HepG2 (cell line): ENCODE measurements at regions not wholly inside any gene's neighbourhood (a gene's known extent, or its start where the extent isn't known, plus 50 kb on each side); places are given as distances from the start of the nearest gene placed in this dataset.

Source experiments
- ATAC-seq: fragments of 200-7000 bp; cut with Tn5 transposase; 3 replicates; pipeline ENCODE4 v1.9.1; 2020; ENCODE audit warnings: mild to moderate bottlenecking, moderate library complexity
- BruUV-seq: library from RNA; stranded (reverse); fragments of 400-500 nt; replicated peaks from 2 replicates; lab custom pipeline; 2021; lab: Mats Ljungman, UMichigan
- CTCF ChIA-PET: fragments of 300-600 bp; formaldehyde crosslinking; extraction: SDS; loops from one replicate; lab custom pipeline; 2021; ENCODE audit warnings: low total read pairs, inconsistent platforms, low intra/inter-chr PET ratio; lab: Yijun Ruan, JAX
- POLR2A ChIA-PET: fragments of 350-600 bp; sonication (Branson Sonifier 250); formaldehyde crosslinking; loops from one replicate; lab custom pipeline; 2020; ENCODE audit warnings: antibody characterized with exemption, inconsistent platforms; lab: Yijun Ruan, JAX
- DNase-seq: peaks from one replicate; pipeline ENCODE4 v3.0.0-alpha.2; 2015; ENCODE audit warnings: low spot score
- FAIRE-seq: peaks from 3 replicates; lab custom pipeline; 2011; peaks lifted over from hg19 to GRCh38; lab: Jason Lieb, UNC
- H2AFZ ChIP-seq: one replicate; pipeline ENCODE4 v1.6.1; 2011; ENCODE audit warnings: low read length, inconsistent platforms
- H3K27ac ChIP-seq: fragments of 300-600 bp; 3 replicates; pipeline ENCODE4 v1.8.0; 2011; ENCODE audit warnings: mixed run types, mild to moderate bottlenecking, mixed read lengths, low read length, inconsistent platforms; ENCODE audit not compliant: insufficient read depth; ENCODE audit errors: extremely low read length
- H3K27me3 ChIP-seq, 2 experiments: fragments of 200-600 bp in 1 of 2; 2 replicates in 1 of 2; 3 replicates in 1 of 2; pipeline versions ENCODE4 v1.6.0 to v1.8.0; 2011; ENCODE audit warnings: low read length in 2 of 2, mild to moderate bottlenecking in 2 of 2, moderate library complexity in 2 of 2, inconsistent platforms in 1 of 2; ENCODE audit not compliant: insufficient read depth in 2 of 2, control insufficient read depth in 1 of 2
- H3K36me3 ChIP-seq, 2 experiments: fragments of 200-600 bp in 1 of 2; replicated peaks in 1 of 2; 2 replicates in 1 of 2; 3 replicates in 1 of 2; pipeline versions ENCODE4 v1.5.1 to v1.8.0; 2011; ENCODE audit warnings: low read length in 2 of 2, inconsistent platforms in 1 of 2; ENCODE audit not compliant: insufficient read depth in 2 of 2, control insufficient read depth in 1 of 2
- H3K4me1 ChIP-seq: 2 replicates; pipeline ENCODE4 v1.5.1; 2012; ENCODE audit warnings: low read length, inconsistent platforms; ENCODE audit not compliant: insufficient read depth
- H3K4me2 ChIP-seq: 2 replicates; pipeline ENCODE4 v1.6.0; 2011; ENCODE audit warnings: low read depth, low read length, inconsistent platforms
- H3K4me3 ChIP-seq, 3 experiments: fragments of 200-600 bp in 1 of 3; sonication (generic), shearing (Covaris generic) in 1 of 3; replicated peaks in 1 of 3; 2 replicates each; pipeline ENCODE4 v1.5.1; 2011 to 2016; ENCODE audit warnings: low read length in 3 of 3, inconsistent platforms in 2 of 3, low read depth in 2 of 3, mild to moderate bottlenecking in 2 of 3, control low read depth in 1 of 3, mixed read lengths in 1 of 3; ENCODE audit not compliant: insufficient read depth in 1 of 3
- H3K79me2 ChIP-seq: one replicate; pipeline ENCODE4 v1.6.1; 2011; ENCODE audit warnings: low read length, inconsistent platforms; ENCODE audit not compliant: insufficient read depth
- H3K9ac ChIP-seq: 2 replicates; pipeline ENCODE4 v1.6.0; 2011; ENCODE audit warnings: mild to moderate bottlenecking, low read depth, low read length, inconsistent platforms; ENCODE audit not compliant: insufficient read depth
- H3K9me3 ChIP-seq: 2 replicates; pipeline ENCODE4 v1.5.1; 2012; ENCODE audit warnings: mild to moderate bottlenecking, low read length
- H4K20me1 ChIP-seq: 2 replicates; pipeline ENCODE4 v1.6.0; 2011; ENCODE audit warnings: inconsistent platforms, mild to moderate bottlenecking, low read length, moderate library complexity; ENCODE audit not compliant: insufficient read depth
- ELF4 ChIP-seq: sonication (generic); formaldehyde crosslinking; IDR thresholded peaks from 2 replicates; pipeline ENCODE4 v1.5.0; 2020; ENCODE audit warnings: missing genetic modification reagents, mild to moderate bottlenecking, moderate library complexity, borderline replicate concordance
- GABPA ChIP-seq, 2 experiments: IDR thresholded peaks; 2 replicates each; pipeline ENCODE4 v1.6.1; 2011 to 2016; ENCODE audit warnings: low read depth in 2 of 2, low read length in 1 of 2, missing biosample characterization in 1 of 2, missing genetic modification characterization in 1 of 2
- GMEB2 ChIP-seq: IDR thresholded peaks from 2 replicates; pipeline ENCODE4 v1.6.1; 2016; ENCODE audit warnings: missing biosample characterization, missing genetic modification reagents, low read depth
- JUN ChIP-seq: sonication (generic); formaldehyde crosslinking; IDR thresholded peaks from 2 replicates; pipeline ENCODE4 v1.4.0; 2020; ENCODE audit warnings: mild to moderate bottlenecking, missing genetic modification reagents
- MNT ChIP-seq: fragments of 450-650 bp; IDR thresholded peaks from 2 replicates; pipeline ENCODE4 v1.6.1; 2016
- NONO ChIP-seq, 2 experiments: fragments of 450-650 bp in 1 of 2; sonication (generic) in 1 of 2; formaldehyde crosslinking in 1 of 2; IDR thresholded peaks in 1 of 2; conservative IDR thresholded peaks in 1 of 2; 2 replicates each; pipeline versions ENCODE4 v1.6.1 to v1.8.0; 2017 to 2022; ENCODE audit warnings: mild to moderate bottlenecking in 1 of 2, missing genetic modification reagents in 1 of 2, moderate library complexity in 1 of 2
- PBX2 ChIP-seq: IDR thresholded peaks from 2 replicates; pipeline ENCODE4 v1.6.1; 2016; ENCODE audit warnings: control low read depth
- SAFB2 ChIP-seq: sonication (generic); formaldehyde crosslinking; IDR thresholded peaks from 2 replicates; pipeline ENCODE4 v1.5.1; 2020; ENCODE audit warnings: missing genetic modification reagents, low read depth, mild to moderate bottlenecking, borderline replicate concordance
- ZSCAN25 ChIP-seq: sonication (generic); formaldehyde crosslinking; IDR thresholded peaks from 2 replicates; pipeline ENCODE4 v1.8.0; 2022; ENCODE audit warnings: mild to moderate bottlenecking, missing genetic modification reagents
- WGBS: methylation state at CpG from one replicate; pipeline ENCODE4 v1.1.6; 2017; ENCODE audit warnings: low lambda C conversion rate; 5-methylcytosine and 5-hydroxymethylcytosine counted together
- in situ Hi-C: cut with HindIII; loops from 2 replicates; pipeline ENCODE4 v1.10.0; 2017; ENCODE audit warnings: low pct_unique_long_range_greater_than_20kb; ENCODE audit not compliant: extremely low pct_ligation_motif_present
- intact Hi-C: fragments of 100-400 bp; cut with micrococcal nuclease; formaldehyde crosslinking; loops from one replicate; pipeline ENCODE4 v1.10.0; 2022; ENCODE audit not compliant: unreplicated experiment

GRCh38 chr12:91954747-91955146 lies 190.9 kb downstream of the BTG1 start:
- BruUV-seq = no TSS peak
- FAIRE-seq (no peak), DNase-seq (no peak), ATAC-seq (no peak)
- ChIA-PET CTCF (no interaction called here), POLR2A (no interaction called here)
- Histone ChIP-seq H3K4me2 (no peak overlapping the region), H2AFZ (no peak overlapping the region), H4K20me1 (no peaks in the 10 kb centered on the region), H3K27ac (no peak overlapping the region), H3K79me2 (no peaks in the 10 kb centered on the region), H3K36me3 (no peaks in the 10 kb centered on the region), H3K9ac (no peak overlapping the region), H3K9me3 (no peaks in the 10 kb centered on the region), H3K27me3 (no peaks in the 10 kb centered on the region), H3K4me1 (no peaks in the 10 kb centered on the region), H3K4me3 (no peak overlapping the region)
- TF ChIP-seq PBX2 (CRISPR knock-in tag) (no peak), ZSCAN25 (CRISPR knock-in tag) (no peak)
- intact Hi-C loops (no loop called here), in situ Hi-C loops (no loop called here)
- 13% methylated on average over 3 of the region's 3 CpGs for WGBS

GRCh38 chr12:91954326-91954725 lies 191.3 kb downstream of the BTG1 start:
- Histone ChIP-seq H2AFZ (no peak overlapping the region), H3K36me3 (no peaks in the 10 kb centered on the region), H3K4me3 (no peak overlapping the region), H3K4me2 (no peak overlapping the region), H3K9me3 (no peaks in the 10 kb centered on the region), H3K27ac (no peak overlapping the region), H4K20me1 (no peaks in the 10 kb centered on the region), H3K9ac (no peak overlapping the region), H3K79me2 (no peaks in the 10 kb centered on the region), H3K4me1 (no peaks in the 10 kb centered on the region), H3K27me3 (no peaks in the 10 kb centered on the region)
- WGBS = 7% methylated on average over 4 of the region's 4 CpGs
- no TSS peak for BruUV-seq
- ATAC-seq (no peak), FAIRE-seq (no peak), DNase-seq (no peak)
- CTCF ChIA-PET = no interaction called here
- TF ChIP-seq GMEB2 (CRISPR knock-in tag) (no peak), NONO (IDR thresholded peaks at IDR 0.05) (no peak), NONO (CRISPR knock-in tag; conservative IDR thresholded peaks at IDR 0.05) (no peak), ELF4 (CRISPR knock-in tag) (no peak), JUN (no peak), SAFB2 (no peak), GABPA (IDR thresholded peaks at IDR 0.05; ENCODE audit: low read depth, low read length) (no peak), GABPA (CRISPR knock-in tag; IDR thresholded peaks at IDR 0.05; ENCODE audit: low read depth) (no peak), MNT (no peak)
- POLR2A ChIA-PET = no interaction called here
- intact Hi-C loops = no loop called here
- in situ Hi-C loops = no loop called here
